ENCODE measurements at regions not wholly inside any gene's neighbourhood (a gene's known extent, or its start where the extent isn't known, plus 50 kb on each side); places are given as distances from the start of the nearest gene placed in this dataset.

DNA sequence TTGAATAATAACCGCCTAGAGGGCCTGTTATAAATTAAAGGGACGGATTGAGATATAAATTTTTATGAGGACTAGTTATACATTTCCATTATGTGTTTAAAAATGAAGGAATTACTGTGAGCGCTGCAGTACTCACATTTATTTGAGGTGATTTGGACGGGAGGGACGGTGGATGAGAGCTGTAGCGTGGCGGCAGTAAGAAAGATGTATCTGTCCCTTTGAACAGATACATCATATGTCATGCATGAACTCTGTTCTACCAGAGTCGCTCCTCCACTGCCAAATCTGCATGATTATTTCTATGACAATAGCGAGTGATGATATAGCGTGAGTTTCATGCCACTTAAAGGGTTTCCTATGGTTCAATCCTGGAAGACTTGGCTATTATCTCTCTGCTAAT, 538.8 kb downstream of the MCTP2 start:
- ATAC-seq, result no peak
- TF ChIP-seq SNAI2 (CRISPR knock-in tag; IDR thresholded peaks at IDR 0.05), result no peak
- no peak for TF ChIP-seq CSDC2 (CRISPR knock-in tag; IDR thresholded peaks at IDR 0.05)
- TF ChIP-seq BACH2 (CRISPR knock-in tag; IDR thresholded peaks at IDR 0.05; ENCODE audit: borderline replicate concordance), result no peak
- TF ChIP-seq, protein P1, sequence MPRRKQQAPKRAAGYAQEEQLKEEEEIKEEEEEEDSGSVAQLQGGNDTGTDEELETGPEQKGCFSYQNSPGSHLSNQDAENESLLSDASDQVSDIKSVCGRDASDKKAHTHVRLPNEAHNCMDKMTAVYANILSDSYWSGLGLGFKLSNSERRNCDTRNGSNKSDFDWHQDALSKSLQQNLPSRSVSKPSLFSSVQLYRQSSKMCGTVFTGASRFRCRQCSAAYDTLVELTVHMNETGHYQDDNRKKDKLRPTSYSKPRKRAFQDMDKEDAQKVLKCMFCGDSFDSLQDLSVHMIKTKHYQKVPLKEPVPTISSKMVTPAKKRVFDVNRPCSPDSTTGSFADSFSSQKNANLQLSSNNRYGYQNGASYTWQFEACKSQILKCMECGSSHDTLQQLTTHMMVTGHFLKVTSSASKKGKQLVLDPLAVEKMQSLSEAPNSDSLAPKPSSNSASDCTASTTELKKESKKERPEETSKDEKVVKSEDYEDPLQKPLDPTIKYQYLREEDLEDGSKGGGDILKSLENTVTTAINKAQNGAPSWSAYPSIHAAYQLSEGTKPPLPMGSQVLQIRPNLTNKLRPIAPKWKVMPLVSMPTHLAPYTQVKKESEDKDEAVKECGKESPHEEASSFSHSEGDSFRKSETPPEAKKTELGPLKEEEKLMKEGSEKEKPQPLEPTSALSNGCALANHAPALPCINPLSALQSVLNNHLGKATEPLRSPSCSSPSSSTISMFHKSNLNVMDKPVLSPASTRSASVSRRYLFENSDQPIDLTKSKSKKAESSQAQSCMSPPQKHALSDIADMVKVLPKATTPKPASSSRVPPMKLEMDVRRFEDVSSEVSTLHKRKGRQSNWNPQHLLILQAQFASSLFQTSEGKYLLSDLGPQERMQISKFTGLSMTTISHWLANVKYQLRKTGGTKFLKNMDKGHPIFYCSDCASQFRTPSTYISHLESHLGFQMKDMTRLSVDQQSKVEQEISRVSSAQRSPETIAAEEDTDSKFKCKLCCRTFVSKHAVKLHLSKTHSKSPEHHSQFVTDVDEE (CRISPR knock-in tag; IDR thresholded peaks at IDR 0.05), result no peak
- TF ChIP-seq ZFP3 (CRISPR knock-in tag; IDR thresholded peaks at IDR 0.05), result no peak
- no peak for TF ChIP-seq ZNF565 (CRISPR knock-in tag; conservative IDR thresholded peaks at IDR 0.05; ENCODE audit: low read depth)
- no peak for TF ChIP-seq ZFP30 (CRISPR knock-in tag; IDR thresholded peaks at IDR 0.05)
- no peak for TF ChIP-seq RARB (CRISPR knock-in tag; IDR thresholded peaks at IDR 0.05)
- TF ChIP-seq OSR1 (CRISPR knock-in tag; IDR thresholded peaks at IDR 0.05), result no peak
- no peak for TF ChIP-seq ZNF70 (CRISPR knock-in tag; IDR thresholded peaks at IDR 0.05)
- TF ChIP-seq TOX (CRISPR knock-in tag; IDR thresholded peaks at IDR 0.05; ENCODE audit: borderline replicate concordance), result no peak
- TF ChIP-seq, protein P2, sequence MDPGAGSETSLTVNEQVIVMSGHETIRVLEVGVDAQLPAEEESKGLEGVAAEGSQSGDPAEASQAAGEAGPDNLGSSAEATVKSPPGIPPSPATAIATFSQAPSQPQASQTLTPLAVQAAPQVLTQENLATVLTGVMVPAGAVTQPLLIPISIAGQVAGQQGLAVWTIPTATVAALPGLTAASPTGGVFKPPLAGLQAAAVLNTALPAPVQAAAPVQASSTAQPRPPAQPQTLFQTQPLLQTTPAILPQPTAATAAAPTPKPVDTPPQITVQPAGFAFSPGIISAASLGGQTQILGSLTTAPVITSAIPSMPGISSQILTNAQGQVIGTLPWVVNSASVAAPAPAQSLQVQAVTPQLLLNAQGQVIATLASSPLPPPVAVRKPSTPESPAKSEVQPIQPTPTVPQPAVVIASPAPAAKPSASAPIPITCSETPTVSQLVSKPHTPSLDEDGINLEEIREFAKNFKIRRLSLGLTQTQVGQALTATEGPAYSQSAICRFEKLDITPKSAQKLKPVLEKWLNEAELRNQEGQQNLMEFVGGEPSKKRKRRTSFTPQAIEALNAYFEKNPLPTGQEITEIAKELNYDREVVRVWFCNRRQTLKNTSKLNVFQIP (CRISPR knock-in tag; IDR thresholded peaks at IDR 0.05; ENCODE audit: borderline replicate concordance, low read depth), result no peak
- TF ChIP-seq ARNTL (CRISPR knock-in tag; IDR thresholded peaks at IDR 0.05; ENCODE audit: borderline replicate concordance, low read depth), result no peak
- no peak for TF ChIP-seq ISL1 (CRISPR knock-in tag; IDR thresholded peaks at IDR 0.05)

DNA sequence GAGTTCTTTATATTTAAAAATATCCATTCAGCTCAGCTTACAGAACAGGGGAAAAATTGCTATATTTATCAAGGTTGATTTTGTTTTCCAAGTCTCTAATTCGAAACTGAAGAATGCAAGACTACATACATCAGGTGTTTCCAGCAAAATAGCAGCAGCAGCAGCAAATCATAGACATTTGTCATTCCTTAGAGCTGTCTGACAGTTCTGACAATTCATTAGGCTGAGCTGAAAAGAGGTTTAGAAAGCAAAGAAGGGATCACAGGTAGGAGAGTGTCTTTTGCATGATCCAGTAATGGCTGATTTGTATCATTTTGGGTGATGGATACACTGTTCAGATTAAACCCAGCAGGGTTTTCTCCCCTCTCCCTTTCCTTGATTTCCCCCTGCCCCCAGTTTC, 545.7 kb downstream of the MCTP2 start:
- no peak for TF ChIP-seq SNAI2 (CRISPR knock-in tag; IDR thresholded peaks at IDR 0.05)
- TF ChIP-seq CSDC2 (CRISPR knock-in tag; IDR thresholded peaks at IDR 0.05), result no peak
- no peak for TF ChIP-seq ZC3H10 (CRISPR knock-in tag; IDR thresholded peaks at IDR 0.05)
- TF ChIP-seq, protein P3, sequence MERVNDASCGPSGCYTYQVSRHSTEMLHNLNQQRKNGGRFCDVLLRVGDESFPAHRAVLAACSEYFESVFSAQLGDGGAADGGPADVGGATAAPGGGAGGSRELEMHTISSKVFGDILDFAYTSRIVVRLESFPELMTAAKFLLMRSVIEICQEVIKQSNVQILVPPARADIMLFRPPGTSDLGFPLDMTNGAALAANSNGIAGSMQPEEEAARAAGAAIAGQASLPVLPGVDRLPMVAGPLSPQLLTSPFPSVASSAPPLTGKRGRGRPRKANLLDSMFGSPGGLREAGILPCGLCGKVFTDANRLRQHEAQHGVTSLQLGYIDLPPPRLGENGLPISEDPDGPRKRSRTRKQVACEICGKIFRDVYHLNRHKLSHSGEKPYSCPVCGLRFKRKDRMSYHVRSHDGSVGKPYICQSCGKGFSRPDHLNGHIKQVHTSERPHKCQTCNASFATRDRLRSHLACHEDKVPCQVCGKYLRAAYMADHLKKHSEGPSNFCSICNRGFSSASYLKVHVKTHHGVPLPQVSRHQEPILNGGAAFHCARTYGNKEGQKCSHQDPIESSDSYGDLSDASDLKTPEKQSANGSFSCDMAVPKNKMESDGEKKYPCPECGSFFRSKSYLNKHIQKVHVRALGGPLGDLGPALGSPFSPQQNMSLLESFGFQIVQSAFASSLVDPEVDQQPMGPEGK (CRISPR knock-in tag; IDR thresholded peaks at IDR 0.05; ENCODE audit: borderline replicate concordance), result no peak
- ATAC-seq, result no peak

DNA sequence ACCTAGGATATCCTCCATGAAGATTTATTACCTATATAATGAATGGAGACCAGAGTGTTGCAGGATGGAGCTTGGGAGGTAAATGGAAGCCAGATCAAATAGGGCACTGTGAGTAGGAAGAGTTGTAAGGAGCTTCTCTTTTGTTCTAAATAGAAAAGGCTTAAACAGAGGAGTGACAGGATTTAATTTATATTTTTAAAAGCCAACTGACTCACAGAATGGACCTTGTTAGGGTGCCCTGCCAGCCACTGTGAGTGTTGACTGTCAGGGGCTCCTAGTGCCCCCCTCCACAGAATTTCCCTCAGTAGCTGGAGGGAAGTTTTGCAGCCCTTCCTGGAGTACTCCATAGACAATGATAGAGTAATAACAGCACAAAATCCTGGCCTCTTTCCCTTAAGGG, 547.5 kb downstream of the MCTP2 start:
- ATAC-seq, result no peak
- TF ChIP-seq RARB (CRISPR knock-in tag; IDR thresholded peaks at IDR 0.05), result no peak
- TF ChIP-seq OSR1 (CRISPR knock-in tag; IDR thresholded peaks at IDR 0.05), result no peak
- no peak for TF ChIP-seq ZNF565 (CRISPR knock-in tag; conservative IDR thresholded peaks at IDR 0.05; ENCODE audit: low read depth)
- no peak for TF ChIP-seq CSDC2 (CRISPR knock-in tag; IDR thresholded peaks at IDR 0.05)
- TF ChIP-seq, protein P4, sequence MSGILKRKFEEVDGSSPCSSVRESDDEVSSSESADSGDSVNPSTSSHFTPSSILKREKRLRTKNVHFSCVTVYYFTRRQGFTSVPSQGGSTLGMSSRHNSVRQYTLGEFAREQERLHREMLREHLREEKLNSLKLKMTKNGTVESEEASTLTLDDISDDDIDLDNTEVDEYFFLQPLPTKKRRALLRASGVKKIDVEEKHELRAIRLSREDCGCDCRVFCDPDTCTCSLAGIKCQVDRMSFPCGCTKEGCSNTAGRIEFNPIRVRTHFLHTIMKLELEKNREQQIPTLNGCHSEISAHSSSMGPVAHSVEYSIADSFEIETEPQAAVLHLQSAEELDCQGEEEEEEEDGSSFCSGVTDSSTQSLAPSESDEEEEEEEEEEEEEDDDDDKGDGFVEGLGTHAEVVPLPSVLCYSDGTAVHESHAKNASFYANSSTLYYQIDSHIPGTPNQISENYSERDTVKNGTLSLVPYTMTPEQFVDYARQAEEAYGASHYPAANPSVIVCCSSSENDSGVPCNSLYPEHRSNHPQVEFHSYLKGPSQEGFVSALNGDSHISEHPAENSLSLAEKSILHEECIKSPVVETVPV (CRISPR knock-in tag; IDR thresholded peaks at IDR 0.05), result no peak
- TF ChIP-seq, protein P1 (CRISPR knock-in tag; IDR thresholded peaks at IDR 0.05), result no peak
- no peak for TF ChIP-seq ZNF8 (CRISPR knock-in tag; IDR thresholded peaks at IDR 0.05)
- no peak for TF ChIP-seq GLIS3 (CRISPR knock-in tag; IDR thresholded peaks at IDR 0.05)
- TF ChIP-seq ZNF70 (CRISPR knock-in tag; IDR thresholded peaks at IDR 0.05), result no peak

Data from SK-N-SH treated with all-trans-retinoic acid at 6 μM for 48 hours (cell line).